WTC11 (cell line): ENCODE measurements at regions not wholly inside any gene's neighbourhood (a gene's known extent, or its start where the extent isn't known, plus 50 kb on each side); places are given as distances from the start of the nearest gene placed in this dataset.

Source experiments
- FOXK1 ChIP-seq: sonication (generic); formaldehyde crosslinking; IDR thresholded peaks from 2 replicates; pipeline ENCODE4 v1.8.0; 2022; ENCODE audit warnings: mild to moderate bottlenecking, moderate library complexity, missing genetic modification reagents
- MAX ChIP-seq: sonication (generic); formaldehyde crosslinking; IDR thresholded peaks from 2 replicates; pipeline ENCODE4 v1.8.0; 2022; ENCODE audit warnings: mild to moderate bottlenecking, missing genetic modification reagents
- ZNF416 ChIP-seq: fragments of 250-450 bp; sonication (Bioruptor Pico); IDR thresholded peaks from 2 replicates; pipeline ENCODE4 v1.9.0; 2021; ENCODE audit warnings: mild to moderate bottlenecking, inconsistent platforms
- ZNF512 ChIP-seq: sonication (generic); formaldehyde crosslinking; IDR thresholded peaks from 2 replicates; pipeline ENCODE4 v1.8.1; 2022; ENCODE audit warnings: missing genetic modification reagents, borderline replicate concordance
- TF ChIP-seq, protein P1 (sequence below): fragments of 200-600 bp; IDR thresholded peaks from 2 replicates; pipeline ENCODE4 v1.8.0; 2022; ENCODE audit warnings: antibody characterized with exemption

- no peak for TF ChIP-seq MAX (CRISPR knock-in tag)
- TF ChIP-seq, protein P1, sequence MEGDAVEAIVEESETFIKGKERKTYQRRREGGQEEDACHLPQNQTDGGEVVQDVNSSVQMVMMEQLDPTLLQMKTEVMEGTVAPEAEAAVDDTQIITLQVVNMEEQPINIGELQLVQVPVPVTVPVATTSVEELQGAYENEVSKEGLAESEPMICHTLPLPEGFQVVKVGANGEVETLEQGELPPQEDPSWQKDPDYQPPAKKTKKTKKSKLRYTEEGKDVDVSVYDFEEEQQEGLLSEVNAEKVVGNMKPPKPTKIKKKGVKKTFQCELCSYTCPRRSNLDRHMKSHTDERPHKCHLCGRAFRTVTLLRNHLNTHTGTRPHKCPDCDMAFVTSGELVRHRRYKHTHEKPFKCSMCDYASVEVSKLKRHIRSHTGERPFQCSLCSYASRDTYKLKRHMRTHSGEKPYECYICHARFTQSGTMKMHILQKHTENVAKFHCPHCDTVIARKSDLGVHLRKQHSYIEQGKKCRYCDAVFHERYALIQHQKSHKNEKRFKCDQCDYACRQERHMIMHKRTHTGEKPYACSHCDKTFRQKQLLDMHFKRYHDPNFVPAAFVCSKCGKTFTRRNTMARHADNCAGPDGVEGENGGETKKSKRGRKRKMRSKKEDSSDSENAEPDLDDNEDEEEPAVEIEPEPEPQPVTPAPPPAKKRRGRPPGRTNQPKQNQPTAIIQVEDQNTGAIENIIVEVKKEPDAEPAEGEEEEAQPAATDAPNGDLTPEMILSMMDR: no peak
- no peak for TF ChIP-seq ZNF416 (CRISPR knock-in tag)
- TF ChIP-seq ZNF512 (CRISPR knock-in tag): no peak
- no peak for TF ChIP-seq FOXK1
Measured at GRCh38 chr21:36247316-36248010, 72.5 kb upstream of the MORC3 start.
